PFSK-1 (cell line): ENCODE measurements at regions not wholly inside any gene's neighbourhood (a gene's known extent, or its start where the extent isn't known, plus 50 kb on each side); places are given as distances from the start of the nearest gene placed in this dataset.

ENCODE experiments used
- POLR2AphosphoS5 ChIP-seq: IDR thresholded peaks from 2 replicates; pipeline ENCODE4 v1.6.1; 2012; ENCODE audit warnings: low read depth, mild to moderate bottlenecking, control low read depth, low read length, moderate library complexity
- SIN3A ChIP-seq: IDR thresholded peaks from 2 replicates; pipeline ENCODE4 v1.6.1; 2012; ENCODE audit warnings: mild to moderate bottlenecking, low read length, moderate library complexity, borderline replicate concordance; ENCODE audit not compliant: insufficient read depth
- TAF1 ChIP-seq: IDR thresholded peaks from 2 replicates; pipeline ENCODE4 v1.6.1; 2012; ENCODE audit warnings: low read length, control low read depth, borderline replicate concordance; ENCODE audit not compliant: insufficient read depth
- TF ChIP-seq, protein P1 (sequence below), 2 experiments: IDR thresholded peaks; 2 replicates each; pipeline versions ENCODE4 v1.6.1 to v1.8.0; 2011 to 2012; ENCODE audit warnings: low read depth in 2 of 2, low read length in 2 of 2, control low read depth in 1 of 2, inconsistent platforms in 1 of 2, mild to moderate bottlenecking in 1 of 2, moderate library complexity in 1 of 2; ENCODE audit not compliant: insufficient read depth in 1 of 2

DNA sequence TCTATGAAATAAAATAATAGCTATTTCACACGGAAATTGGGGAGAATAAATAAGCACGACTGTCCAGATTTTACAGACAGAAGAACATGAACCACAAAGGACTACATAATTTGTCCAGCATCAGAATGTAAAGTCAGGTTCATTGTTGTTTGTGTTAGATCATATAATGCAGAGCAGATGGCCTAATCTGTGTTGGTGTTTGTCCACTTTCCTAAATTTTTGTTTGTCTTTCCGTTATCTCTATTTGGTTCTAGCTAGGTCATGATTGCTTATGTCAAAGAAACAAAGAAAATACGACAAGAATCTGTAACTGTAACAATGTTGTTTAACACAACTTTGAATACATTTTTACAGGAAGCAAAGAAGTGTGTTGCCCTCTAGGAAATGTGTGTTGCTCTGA, 75.6 kb upstream of the ANKRD28 start:
- TF ChIP-seq TAF1 (no peak), POLR2AphosphoS5 (no peak), SIN3A (no peak)
- TF ChIP-seq, protein P1, sequence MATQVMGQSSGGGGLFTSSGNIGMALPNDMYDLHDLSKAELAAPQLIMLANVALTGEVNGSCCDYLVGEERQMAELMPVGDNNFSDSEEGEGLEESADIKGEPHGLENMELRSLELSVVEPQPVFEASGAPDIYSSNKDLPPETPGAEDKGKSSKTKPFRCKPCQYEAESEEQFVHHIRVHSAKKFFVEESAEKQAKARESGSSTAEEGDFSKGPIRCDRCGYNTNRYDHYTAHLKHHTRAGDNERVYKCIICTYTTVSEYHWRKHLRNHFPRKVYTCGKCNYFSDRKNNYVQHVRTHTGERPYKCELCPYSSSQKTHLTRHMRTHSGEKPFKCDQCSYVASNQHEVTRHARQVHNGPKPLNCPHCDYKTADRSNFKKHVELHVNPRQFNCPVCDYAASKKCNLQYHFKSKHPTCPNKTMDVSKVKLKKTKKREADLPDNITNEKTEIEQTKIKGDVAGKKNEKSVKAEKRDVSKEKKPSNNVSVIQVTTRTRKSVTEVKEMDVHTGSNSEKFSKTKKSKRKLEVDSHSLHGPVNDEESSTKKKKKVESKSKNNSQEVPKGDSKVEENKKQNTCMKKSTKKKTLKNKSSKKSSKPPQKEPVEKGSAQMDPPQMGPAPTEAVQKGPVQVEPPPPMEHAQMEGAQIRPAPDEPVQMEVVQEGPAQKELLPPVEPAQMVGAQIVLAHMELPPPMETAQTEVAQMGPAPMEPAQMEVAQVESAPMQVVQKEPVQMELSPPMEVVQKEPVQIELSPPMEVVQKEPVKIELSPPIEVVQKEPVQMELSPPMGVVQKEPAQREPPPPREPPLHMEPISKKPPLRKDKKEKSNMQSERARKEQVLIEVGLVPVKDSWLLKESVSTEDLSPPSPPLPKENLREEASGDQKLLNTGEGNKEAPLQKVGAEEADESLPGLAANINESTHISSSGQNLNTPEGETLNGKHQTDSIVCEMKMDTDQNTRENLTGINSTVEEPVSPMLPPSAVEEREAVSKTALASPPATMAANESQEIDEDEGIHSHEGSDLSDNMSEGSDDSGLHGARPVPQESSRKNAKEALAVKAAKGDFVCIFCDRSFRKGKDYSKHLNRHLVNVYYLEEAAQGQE (IDR thresholded peaks at IDR 0.05; ENCODE audit: insufficient read depth in 1 of 2, low read depth in 2 of 2, low read length in 2 of 2) = no peak
